ENCODE measurements at regions not wholly inside any gene's neighbourhood (a gene's known extent, or its start where the extent isn't known, plus 50 kb on each side); places are given as distances from the start of the nearest gene placed in this dataset.
"Not testable (repeated sequence)": the region's sequence is repeated elsewhere in the genome, so short reads cannot be mapped to it uniquely, and the experiment has no call there.

DNA sequence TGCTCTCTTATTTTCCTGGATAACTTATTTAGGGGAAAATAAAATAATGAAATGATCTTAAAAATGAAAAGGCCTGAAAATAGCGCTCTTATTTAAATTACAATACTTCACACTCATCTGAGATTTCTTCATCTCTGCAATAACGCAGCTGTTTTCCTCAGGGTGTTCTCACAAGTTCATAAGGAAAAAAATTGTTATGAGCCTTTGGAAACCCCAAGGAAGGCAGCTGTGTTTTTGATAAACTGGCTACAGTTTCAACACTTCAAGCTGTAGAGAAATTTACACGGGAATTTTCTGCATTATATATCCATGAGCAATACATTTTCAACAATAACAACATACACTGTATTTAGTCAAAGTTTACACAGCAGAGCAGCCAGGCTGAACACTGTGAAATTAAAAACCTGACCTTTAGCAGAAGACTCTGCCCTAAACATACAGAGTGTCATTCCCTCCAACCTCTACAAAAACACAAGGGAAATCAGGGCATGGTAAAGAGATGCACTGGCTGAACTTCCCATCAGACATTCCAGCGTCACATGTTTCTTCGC lies 959.6 kb downstream of the SLC4A3 start:
- TF ChIP-seq, protein P1, sequence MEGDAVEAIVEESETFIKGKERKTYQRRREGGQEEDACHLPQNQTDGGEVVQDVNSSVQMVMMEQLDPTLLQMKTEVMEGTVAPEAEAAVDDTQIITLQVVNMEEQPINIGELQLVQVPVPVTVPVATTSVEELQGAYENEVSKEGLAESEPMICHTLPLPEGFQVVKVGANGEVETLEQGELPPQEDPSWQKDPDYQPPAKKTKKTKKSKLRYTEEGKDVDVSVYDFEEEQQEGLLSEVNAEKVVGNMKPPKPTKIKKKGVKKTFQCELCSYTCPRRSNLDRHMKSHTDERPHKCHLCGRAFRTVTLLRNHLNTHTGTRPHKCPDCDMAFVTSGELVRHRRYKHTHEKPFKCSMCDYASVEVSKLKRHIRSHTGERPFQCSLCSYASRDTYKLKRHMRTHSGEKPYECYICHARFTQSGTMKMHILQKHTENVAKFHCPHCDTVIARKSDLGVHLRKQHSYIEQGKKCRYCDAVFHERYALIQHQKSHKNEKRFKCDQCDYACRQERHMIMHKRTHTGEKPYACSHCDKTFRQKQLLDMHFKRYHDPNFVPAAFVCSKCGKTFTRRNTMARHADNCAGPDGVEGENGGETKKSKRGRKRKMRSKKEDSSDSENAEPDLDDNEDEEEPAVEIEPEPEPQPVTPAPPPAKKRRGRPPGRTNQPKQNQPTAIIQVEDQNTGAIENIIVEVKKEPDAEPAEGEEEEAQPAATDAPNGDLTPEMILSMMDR (IDR thresholded peaks at IDR 0.05; ENCODE audit: low read depth, low read length, missing control alignments) = no peak
- in situ Hi-C loops (cut with HindIII; ENCODE audit: low sequenced_read_pairs) = no loop called here
- H3K4me3 ChIP-seq (ENCODE audit: low read depth, low read length) = no peak overlapping the region
- DNase-seq (ENCODE audit: low read depth) = no peak

DNA sequence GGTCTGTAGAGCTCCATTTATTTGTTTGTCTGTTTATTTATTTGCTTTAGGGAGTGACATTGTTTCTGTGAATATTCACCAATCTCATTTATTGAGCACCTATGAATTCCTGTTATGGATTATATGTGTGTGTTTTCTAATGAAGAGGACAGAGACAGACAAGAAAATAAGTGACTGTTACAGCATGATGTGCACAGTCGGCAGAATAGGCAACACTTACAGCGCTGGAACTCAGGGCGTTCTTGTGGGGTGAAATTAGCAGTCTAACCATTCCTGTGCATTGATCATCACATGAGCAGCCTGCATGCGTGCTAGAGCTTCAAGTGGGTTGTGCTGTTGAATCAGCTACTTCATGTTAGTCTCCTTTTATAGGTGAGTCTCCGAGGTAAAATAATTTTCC lies 960.7 kb downstream of the SLC4A3 start:
- H3K4me3 ChIP-seq (ENCODE audit: low read depth, low read length) = no peak overlapping the region
- TF ChIP-seq, protein P1 (IDR thresholded peaks at IDR 0.05; ENCODE audit: low read depth, low read length, missing control alignments) = no peak
- DNase-seq (ENCODE audit: low read depth) = no peak
- in situ Hi-C loops (cut with HindIII; ENCODE audit: low sequenced_read_pairs) = no loop called here

DNA sequence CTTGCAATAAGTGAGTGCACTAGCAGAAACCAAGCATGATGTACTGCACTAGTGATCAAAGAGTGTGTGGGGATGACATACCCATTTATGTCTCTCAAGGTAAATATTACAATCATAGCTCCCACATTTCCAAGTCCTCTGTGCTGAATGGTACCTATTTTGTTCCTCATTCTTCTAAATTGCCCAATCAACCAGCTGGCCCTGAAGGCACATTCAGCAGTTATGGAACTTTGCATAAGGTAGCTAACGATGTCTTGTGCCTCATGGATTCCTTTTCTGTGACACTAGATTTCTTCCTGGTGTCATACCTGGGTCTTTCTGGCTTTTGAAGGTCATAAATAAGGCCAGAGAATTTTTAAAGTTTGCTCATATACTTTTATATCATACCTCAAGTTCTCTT lies 963.0 kb downstream of the SLC4A3 start:
- no peak for DNase-seq (ENCODE audit: low read depth)
- TF ChIP-seq, protein P1 (IDR thresholded peaks at IDR 0.05; ENCODE audit: low read depth, low read length, missing control alignments) = no peak
- in situ Hi-C loops (cut with HindIII; ENCODE audit: low sequenced_read_pairs) = no loop called here
- H3K4me3 ChIP-seq (ENCODE audit: low read depth, low read length) = no peak overlapping the region

DNA sequence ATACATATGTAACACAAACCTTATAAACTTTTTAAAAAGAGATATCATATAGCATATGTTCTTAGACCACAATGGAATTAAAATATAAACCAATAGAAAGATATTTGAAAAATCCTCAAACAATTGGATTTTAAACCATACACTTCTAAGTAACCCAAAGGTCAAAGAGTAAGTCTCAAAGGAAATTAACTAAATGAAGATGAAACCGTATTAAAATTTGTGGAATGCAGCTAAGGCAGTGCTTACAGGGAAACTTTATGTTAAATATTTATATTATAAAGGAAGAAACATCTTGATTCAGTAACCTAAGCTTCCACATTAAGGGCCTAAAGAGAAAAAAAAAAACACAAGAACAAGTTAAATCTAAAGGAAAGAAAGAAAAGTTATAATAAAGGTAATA lies 966.1 kb downstream of the SLC4A3 start:
- no peak overlapping the region for H3K4me3 ChIP-seq (ENCODE audit: low read depth, low read length)
- in situ Hi-C loops (cut with HindIII; ENCODE audit: low sequenced_read_pairs) = no loop called here
- TF ChIP-seq, protein P1 (IDR thresholded peaks at IDR 0.05; ENCODE audit: low read depth, low read length, missing control alignments) = no peak
- no peak for DNase-seq (ENCODE audit: low read depth)

DNA sequence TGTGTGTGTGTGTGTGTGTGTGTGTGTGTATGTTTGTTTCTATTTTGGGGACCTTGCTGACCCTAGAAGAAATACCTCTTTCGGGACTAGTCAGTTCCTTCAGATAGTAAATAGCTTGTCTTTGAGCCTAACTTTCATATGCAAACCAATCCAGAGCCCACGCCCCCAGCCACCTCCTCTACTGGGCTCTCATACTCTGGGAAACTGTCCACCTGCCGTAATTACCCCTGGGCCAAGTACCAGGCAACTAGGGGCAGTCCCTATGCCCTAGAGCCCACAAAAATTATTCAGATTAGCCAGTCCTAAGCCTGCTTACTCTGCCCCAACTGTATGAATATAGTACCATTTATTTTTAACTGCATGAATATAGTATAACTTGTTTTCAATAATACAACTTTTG lies 970.4 kb downstream of the EPHA4 start:
- in situ Hi-C loops (cut with HindIII; ENCODE audit: low sequenced_read_pairs) = no loop called here

DNA sequence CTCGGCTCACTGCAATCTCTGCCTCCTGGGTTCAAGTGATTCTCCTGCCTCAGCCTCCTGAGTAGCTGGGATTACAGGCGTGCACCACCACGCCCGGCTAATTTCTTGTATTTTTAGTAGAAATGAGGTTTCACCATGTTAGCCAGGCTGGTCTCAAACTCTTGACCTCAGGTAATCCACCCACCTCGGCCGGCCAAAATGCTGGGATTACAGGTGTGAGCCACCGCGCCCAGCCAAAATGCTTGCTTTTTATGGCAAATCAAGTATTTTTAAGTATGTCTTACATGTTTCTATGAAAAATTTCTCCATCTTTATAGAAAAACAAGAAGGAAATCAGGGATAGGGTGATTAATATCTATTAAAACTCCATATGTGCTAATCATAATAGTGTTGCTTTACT lies 959.1 kb downstream of the EPHA4 start:
- H3K4me3 ChIP-seq (ENCODE audit: low read depth, low read length); DNase-seq (ENCODE audit: low read depth); in situ Hi-C loops (cut with HindIII; ENCODE audit: low sequenced_read_pairs): not testable (repeated sequence)

More for the DNA sequence above, 970.4 kb downstream of the EPHA4 start:
- H3K4me3 ChIP-seq (ENCODE audit: low read depth, low read length) = no peak overlapping the region
- TF ChIP-seq, protein P1 (IDR thresholded peaks at IDR 0.05; ENCODE audit: low read depth, low read length, missing control alignments) = no peak
- no peak for DNase-seq (ENCODE audit: low read depth)

DNA sequence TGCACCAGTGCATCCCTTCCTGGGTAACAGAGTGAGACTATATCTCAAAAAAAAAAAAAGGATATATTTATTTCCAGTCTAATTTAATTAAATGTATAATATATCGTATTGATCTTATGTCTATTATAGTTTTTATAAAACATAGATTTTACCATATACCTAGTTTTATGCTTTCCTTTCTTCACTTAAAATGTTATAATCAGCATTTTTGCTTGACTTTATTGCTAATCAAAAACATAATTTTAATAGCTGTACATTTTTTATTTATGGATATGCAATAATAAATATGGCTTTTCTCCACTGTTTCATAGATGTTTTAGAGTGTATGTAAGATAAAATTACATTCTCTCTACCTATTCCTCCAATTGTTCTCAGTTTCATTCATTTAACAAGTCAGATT lies 958.0 kb downstream of the EPHA4 start:
- TF ChIP-seq, protein P1 (IDR thresholded peaks at IDR 0.05; ENCODE audit: low read depth, low read length, missing control alignments) = no peak
- in situ Hi-C loops (cut with HindIII; ENCODE audit: low sequenced_read_pairs) = no loop called here
- no peak for DNase-seq (ENCODE audit: low read depth)
- H3K4me3 ChIP-seq (ENCODE audit: low read depth, low read length) = no peak overlapping the region

Data from astrocyte of the cerebellum (primary cell).